IMR-90 (cell line): ENCODE measurements at regions not wholly inside any gene's neighbourhood (a gene's known extent, or its start where the extent isn't known, plus 50 kb on each side); places are given as distances from the start of the nearest gene placed in this dataset.

Experiments
- ATAC-seq: fragments of 200-7000 bp; cut with Tn5 transposase; 2 replicates; pipeline ENCODE4 v1.9.1; 2020; ENCODE audit warnings: low read depth, mild to moderate bottlenecking, moderate library complexity
- BruUV-seq: library from RNA; stranded (reverse); fragments of 400-500 nt; replicated peaks from 2 replicates; lab custom pipeline; 2021; lab: Mats Ljungman, UMichigan
- CTCF ChIA-PET: fragments of 300-600 bp; formaldehyde crosslinking; extraction: SDS; loops from one replicate; lab custom pipeline; 2021; ENCODE audit warnings: antibody characterized with exemption; lab: Yijun Ruan, JAX
- POLR2A ChIA-PET: fragments of 300-600 bp; sonication (Branson Sonifier 250); formaldehyde crosslinking; loops from one replicate; lab custom pipeline; 2022; ENCODE audit warnings: antibody characterized with exemption; ENCODE audit not compliant: unreplicated experiment; lab: Charles Lee
- DNase-seq: peaks from one replicate; pipeline ENCODE4 v3.0.0; 2013
- H2AFZ ChIP-seq: replicated peaks from 2 replicates; pipeline ENCODE3; 2013; ENCODE audit warnings: low read length, mild to moderate bottlenecking; ENCODE audit not compliant: poor library complexity
- H2AK5ac ChIP-seq: 2 replicates; pipeline ENCODE4 v1.6.1; 2013; ENCODE audit warnings: low read depth, low read length, inconsistent platforms
- H2AK9ac ChIP-seq: replicated peaks from 2 replicates; pipeline ENCODE3; 2013; ENCODE audit warnings: mild to moderate bottlenecking, low read depth, low read length, moderate library complexity; ENCODE audit not compliant: poor library complexity
- H2BK120ac ChIP-seq: 2 replicates; pipeline ENCODE4 v1.6.1; 2013; ENCODE audit warnings: low read depth, low read length, inconsistent platforms
- H2BK15ac ChIP-seq: 3 replicates; pipeline ENCODE4 v1.6.1; 2013; ENCODE audit warnings: low read depth, low read length, inconsistent platforms
- H2BK20ac ChIP-seq: 2 replicates; pipeline ENCODE4 v1.6.1; 2013; ENCODE audit warnings: low read depth, mild to moderate bottlenecking, inconsistent platforms, low read length, moderate library complexity
- H2BK5ac ChIP-seq: 2 replicates; pipeline ENCODE4 v1.6.1; 2013; ENCODE audit warnings: mild to moderate bottlenecking, low read depth, low read length, inconsistent platforms; ENCODE audit not compliant: poor library complexity, severe bottlenecking
- H3K14ac ChIP-seq: replicated peaks from 2 replicates; pipeline ENCODE4 v1.6.1; 2013; ENCODE audit warnings: low read depth, low read length, inconsistent platforms
- H3K18ac ChIP-seq: 2 replicates; pipeline ENCODE4 v1.6.1; 2013; ENCODE audit warnings: low read depth, low read length, control low read depth
- H3K23ac ChIP-seq: 2 replicates; pipeline ENCODE4 v1.6.1; 2013; ENCODE audit warnings: low read depth, low read length, inconsistent platforms
- H3K27ac ChIP-seq: 2 replicates; pipeline ENCODE4 v1.5.1; 2013; ENCODE audit warnings: mild to moderate bottlenecking, control low read depth, low read length; ENCODE audit not compliant: insufficient read depth
- H3K27me3 ChIP-seq: 2 replicates; pipeline ENCODE4 v1.6.1; 2013; ENCODE audit warnings: low read length; ENCODE audit not compliant: control insufficient read depth, insufficient read depth
- H3K36me3 ChIP-seq: 2 replicates; pipeline ENCODE4 v1.6.1; 2013; ENCODE audit warnings: low read length, mixed read lengths; ENCODE audit not compliant: control insufficient read depth, insufficient read depth
- H3K4ac ChIP-seq: 2 replicates; pipeline ENCODE4 v1.6.1; 2013; ENCODE audit warnings: low read depth, low read length, inconsistent platforms
- H3K4me1 ChIP-seq: 2 replicates; pipeline ENCODE4 v1.6.1; 2013; ENCODE audit warnings: low read length, mixed read lengths; ENCODE audit not compliant: control insufficient read depth, insufficient read depth
- H3K4me2 ChIP-seq: 2 replicates; pipeline ENCODE4 v1.6.1; 2013; ENCODE audit warnings: low read depth, mild to moderate bottlenecking, control low read depth, low read length, moderate library complexity
- H3K4me3 ChIP-seq: 2 replicates; pipeline ENCODE4 v1.5.1; 2013; ENCODE audit warnings: low read depth, mild to moderate bottlenecking, control low read depth, low read length, moderate library complexity; ENCODE audit not compliant: insufficient read depth
- H3K56ac ChIP-seq: 2 replicates; pipeline ENCODE4 v1.6.1; 2013; ENCODE audit warnings: low read length, inconsistent platforms; ENCODE audit not compliant: insufficient read depth; ENCODE audit errors: extremely low read depth
- H3K79me1 ChIP-seq, 2 experiments: 2 replicates each; pipeline ENCODE4 v1.6.1; 2013; ENCODE audit warnings: low read length in 2 of 2, inconsistent platforms in 1 of 2, low read depth in 1 of 2
- H3K9ac ChIP-seq: 2 replicates; pipeline ENCODE4 v1.6.1; 2013; ENCODE audit warnings: low read depth, low read length, control low read depth
- H3K9me1 ChIP-seq: 2 replicates; pipeline ENCODE4 v1.6.1; 2013; ENCODE audit warnings: low read length, inconsistent platforms; ENCODE audit not compliant: insufficient read depth
- H3K9me3 ChIP-seq: 2 replicates; pipeline ENCODE4 v1.6.1; 2013; ENCODE audit warnings: low read length; ENCODE audit not compliant: control insufficient read depth, insufficient read depth
- H4K20me1 ChIP-seq: 2 replicates; pipeline ENCODE4 v1.6.1; 2013; ENCODE audit warnings: low read length, inconsistent platforms; ENCODE audit not compliant: insufficient read depth
- H4K5ac ChIP-seq: 2 replicates; pipeline ENCODE4 v1.6.1; 2013; ENCODE audit warnings: mild to moderate bottlenecking, low read depth, low read length, control low read depth
- H4K8ac ChIP-seq, 2 experiments: 2 replicates each; pipeline ENCODE4 v1.6.1; 2013; ENCODE audit warnings: low read depth in 2 of 2, low read length in 2 of 2, control low read depth in 1 of 2, inconsistent platforms in 1 of 2
- H4K91ac ChIP-seq: 2 replicates; pipeline ENCODE4 v1.6.1; 2013; ENCODE audit warnings: low read depth, low read length, inconsistent platforms; ENCODE audit not compliant: insufficient read depth
- CTCF ChIP-seq: conservative IDR thresholded peaks from 2 replicates; pipeline ENCODE4 v1.5.1; 2012; ENCODE audit warnings: mild to moderate bottlenecking, low read depth, low read length, improper control_type of control experiment
- FOS ChIP-seq: fragments of 150-350 bp; IDR thresholded peaks from 2 replicates; pipeline ENCODE4 v1.6.1; 2016; ENCODE audit warnings: low read depth, low read length
- MXI1 ChIP-seq: IDR thresholded peaks from 2 replicates; pipeline ENCODE4 v1.6.1; 2012; ENCODE audit warnings: low read depth, mild to moderate bottlenecking, low read length, moderate library complexity, borderline replicate concordance
- NFE2L2 ChIP-seq: fragments of 150-350 bp; IDR thresholded peaks from 2 replicates; pipeline ENCODE4 v1.6.1; 2016; ENCODE audit warnings: low read depth, mild to moderate bottlenecking, low read length
- RAD21 ChIP-seq: IDR thresholded peaks from 2 replicates; pipeline ENCODE4 v1.6.1; 2012; ENCODE audit warnings: low read length, improper control_type of control experiment
- RFX5 ChIP-seq: IDR thresholded peaks from 2 replicates; pipeline ENCODE4 v1.8.0; 2012; ENCODE audit warnings: low read depth, mild to moderate bottlenecking, low read length, moderate library complexity
- SMC3 ChIP-seq: fragments of 150-350 bp; IDR thresholded peaks from 2 replicates; pipeline ENCODE4 v1.6.1; 2016; ENCODE audit warnings: low read depth, mild to moderate bottlenecking, antibody characterized with exemption, low read length, moderate library complexity
- dilution Hi-C: fragments of 300-500 bp; cut with HindIII; formaldehyde crosslinking; loops from one replicate; pipeline ENCODE4 v1.14.3; 2018; ENCODE audit warnings: low sequenced_read_pairs; ENCODE audit not compliant: unreplicated experiment
- in situ Hi-C: fragments of 300-500 bp; cut with MboI; formaldehyde crosslinking; loops from 3 replicates; pipeline ENCODE4 v1.14.3; 2019; ENCODE audit warnings: low sequenced_read_pairs, inconsistent platforms, mixed read lengths
- intact Hi-C: fragments of 100-400 bp; cut with micrococcal nuclease; formaldehyde crosslinking; loops from 2 replicates; pipeline ENCODE4 v1.10.0; 2022

GRCh38 chr6:113178349-113178748, 678.8 kb upstream of the MARCKS start:
- dilution Hi-C loops (no loop called here), intact Hi-C loops (no loop called here), in situ Hi-C loops (no loop called here)
- Histone ChIP-seq H3K9me3 (no peaks in the 10 kb centered on the region), H2BK5ac (no peak overlapping the region), H3K36me3 (no peaks in the 10 kb centered on the region), H3K23ac (no peak overlapping the region), H2AK5ac (no peak overlapping the region), H3K14ac (no peak overlapping the region), H3K9me1 (peaks cover 4% of the 10 kb centered on the region; the same call in 1 of the 2 replicates), H2BK120ac (no peak overlapping the region), H3K27ac (no peak overlapping the region), H2AK9ac (no peak overlapping the region), H3K4me2 (no peak overlapping the region), H3K79me1 (no peaks in the 10 kb centered on the region), H2BK15ac (no peak overlapping the region), H3K4me1 (peaks cover 5% of the 10 kb centered on the region; the same call in 1 of the 2 replicates), H2AFZ (no peak overlapping the region), H2BK20ac (no peak overlapping the region), H3K27me3 (no peaks in the 10 kb centered on the region), H3K18ac (no peak overlapping the region), H3K9ac (no peak overlapping the region), H4K8ac (no peak overlapping the region), H3K56ac (no peak overlapping the region), H4K5ac (no peak overlapping the region), H4K20me1 (no peaks in the 10 kb centered on the region), H4K91ac (no peak overlapping the region), H3K4me3 (no peak overlapping the region), H3K4ac (no peak overlapping the region)
- peak; percentile 56 for DNase-seq
- no TSS peak for BruUV-seq
- no peak for ATAC-seq
- POLR2A ChIA-PET: no interaction called here
- CTCF ChIA-PET: no interaction called here
- TF ChIP-seq FOS (0 out of 2 replicates have a peak, but pooled peaks have one; percentile 8), RAD21 (no peak), CTCF (no peak), RFX5 (no peak), MXI1 (no peak), NFE2L2 (no peak), SMC3 (no peak)
